OCI-LY3 (cell line): ENCODE measurements at regions not wholly inside any gene's neighbourhood (a gene's known extent, or its start where the extent isn't known, plus 50 kb on each side); places are given as distances from the start of the nearest gene placed in this dataset.

Experiments
- H2AFZ ChIP-seq: fragments of 200-600, 300-600 bp; shearing (Covaris generic); 2 replicates; pipeline ENCODE4 v1.6.0; 2014; ENCODE audit warnings: antibody characterized with exemption, low read depth, low read length
- H3K27ac ChIP-seq: fragments of 200-600, 300-600 bp; sonication (generic); 2 replicates; pipeline ENCODE4 v1.5.1; 2014; ENCODE audit warnings: mild to moderate bottlenecking, low read length, moderate library complexity, mixed read lengths
- H3K27me3 ChIP-seq: fragments of 200-600, 300-600 bp; sonication (generic); 2 replicates; pipeline ENCODE4 v1.6.1; 2014; ENCODE audit warnings: low read depth, low read length, mixed read lengths
- H3K36me3 ChIP-seq: fragments of 200-600, 300-600 bp; sonication (generic); replicated peaks from 2 replicates; pipeline ENCODE3; 2014; ENCODE audit warnings: low read depth, low read length, mixed read lengths
- H3K4me1 ChIP-seq: fragments of 300-600, 200-600 bp; sonication (generic); 2 replicates; pipeline ENCODE4 v1.6.1; 2014; ENCODE audit warnings: low read length, mixed read lengths
- H3K4me2 ChIP-seq: fragments of 200-600, 300-600 bp; sonication (generic); 2 replicates; pipeline ENCODE4 v1.6.1; 2014; ENCODE audit warnings: low read length, mixed read lengths
- H3K4me3 ChIP-seq: fragments of 300-600, 200-600 bp; sonication (generic); 2 replicates; pipeline ENCODE4 v1.5.1; 2014; ENCODE audit warnings: antibody characterized with exemption, mild to moderate bottlenecking, low read length, moderate library complexity
- H3K79me2 ChIP-seq: fragments of 300-600, 200-600 bp; shearing (Covaris generic); 2 replicates; pipeline ENCODE4 v1.6.1; 2014; ENCODE audit warnings: mild to moderate bottlenecking, low read length, mixed read lengths
- H3K9ac ChIP-seq: fragments of 300-600, 200-600 bp; shearing (Covaris generic); 2 replicates; pipeline ENCODE4 v1.6.0; 2014; ENCODE audit warnings: mild to moderate bottlenecking, low read length, moderate library complexity
- H3K9me3 ChIP-seq: fragments of 200-600, 300-600 bp; shearing (Covaris generic); 2 replicates; pipeline ENCODE4 v1.6.1; 2014; ENCODE audit warnings: low read length, mixed read lengths; ENCODE audit not compliant: insufficient read depth
- H4K20me1 ChIP-seq: fragments of 200-600, 300-600 bp; sonication (generic); 2 replicates; pipeline ENCODE4 v1.6.1; 2016; ENCODE audit warnings: low read length, mixed read lengths; ENCODE audit not compliant: insufficient read depth
- CTCF ChIP-seq: fragments of 200-600, 300-600 bp; sonication (generic); IDR thresholded peaks from 2 replicates; pipeline ENCODE4 v1.5.1; 2014; ENCODE audit warnings: antibody characterized with exemption, low read length, low read depth
- EZH2phosphoT487 ChIP-seq: fragments of 200-600 bp; shearing (Covaris generic); IDR thresholded peaks from 2 replicates; pipeline ENCODE4 v1.6.1; 2018; ENCODE audit warnings: antibody characterized with exemption, mixed run types, low read depth

DNA sequence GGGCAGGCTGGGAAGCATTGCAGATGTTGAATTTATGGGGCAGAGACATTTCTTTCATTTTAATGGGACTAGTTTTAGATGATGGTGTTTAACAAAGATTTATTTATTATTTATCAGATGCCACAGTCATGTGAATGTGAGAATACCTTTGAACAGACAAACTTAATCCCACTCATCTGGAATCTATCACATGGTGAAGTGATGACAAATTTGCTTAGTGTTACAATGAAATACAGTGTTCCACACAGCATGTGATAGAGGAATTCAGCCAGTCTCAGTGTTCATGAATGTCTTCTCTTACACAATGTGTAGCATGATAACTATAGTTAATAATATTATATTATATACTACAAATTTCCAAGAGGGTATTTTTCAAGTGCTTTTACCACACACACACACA is 1361.7 kb upstream of the B3GALT2 start:
- Histone ChIP-seq H4K20me1 (no peaks in the 10 kb centered on the region), H3K4me1 (no peaks in the 10 kb centered on the region), H3K36me3 (no peaks in the 10 kb centered on the region), H2AFZ (no peak overlapping the region), H3K4me3 (no peak overlapping the region), H3K9ac (no peak overlapping the region), H3K9me3 (no peaks in the 10 kb centered on the region), H3K27ac (no peak overlapping the region), H3K4me2 (no peak overlapping the region), H3K27me3 (no peaks in the 10 kb centered on the region), H3K79me2 (no peaks in the 10 kb centered on the region)
- TF ChIP-seq CTCF = no peak
- no peak for TF ChIP-seq EZH2phosphoT487

GRCh38 chr1:194544012-194544411 is 1357.6 kb upstream of the B3GALT2 start:
- Histone ChIP-seq H3K9me3 (no peaks in the 10 kb centered on the region), H4K20me1 (no peaks in the 10 kb centered on the region), H3K27me3 (no peaks in the 10 kb centered on the region), H3K4me3 (no peak overlapping the region), H3K27ac (no peak overlapping the region), H2AFZ (no peak overlapping the region), H3K36me3 (no peaks in the 10 kb centered on the region), H3K4me1 (no peaks in the 10 kb centered on the region), H3K4me2 (no peak overlapping the region), H3K79me2 (no peaks in the 10 kb centered on the region), H3K9ac (no peak overlapping the region)
- no peak for TF ChIP-seq CTCF
- no peak for TF ChIP-seq EZH2phosphoT487

DNA sequence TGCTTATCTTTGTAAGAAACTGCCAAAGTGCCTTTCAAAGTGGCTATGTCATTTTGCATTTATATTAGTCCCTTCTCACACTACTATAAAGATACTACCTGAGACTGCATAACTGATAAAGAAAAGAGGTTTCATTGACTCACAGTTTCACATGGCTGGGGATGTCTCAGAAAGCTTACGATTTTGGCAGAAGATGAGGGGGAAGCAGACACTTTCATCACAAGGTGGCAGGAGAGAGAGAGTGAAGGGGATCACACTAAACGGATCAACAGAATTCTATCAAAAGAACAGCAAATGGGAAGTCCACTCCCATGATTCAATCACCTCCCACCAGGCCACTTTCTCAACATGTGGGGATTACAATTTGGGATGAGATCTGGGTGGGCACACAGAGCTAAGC is 1352.0 kb upstream of the B3GALT2 start:
- Histone ChIP-seq H2AFZ (no peak overlapping the region), H3K4me2 (no peak overlapping the region), H3K9ac (no peak overlapping the region), H3K79me2 (no peaks in the 10 kb centered on the region), H3K4me1 (no peaks in the 10 kb centered on the region), H3K4me3 (no peak overlapping the region), H3K27me3 (no peaks in the 10 kb centered on the region), H4K20me1 (no peaks in the 10 kb centered on the region), H3K27ac (no peak overlapping the region), H3K36me3 (no peaks in the 10 kb centered on the region), H3K9me3 (no peaks in the 10 kb centered on the region)
- TF ChIP-seq CTCF (peak; percentile 49), EZH2phosphoT487 (no peak)

DNA sequence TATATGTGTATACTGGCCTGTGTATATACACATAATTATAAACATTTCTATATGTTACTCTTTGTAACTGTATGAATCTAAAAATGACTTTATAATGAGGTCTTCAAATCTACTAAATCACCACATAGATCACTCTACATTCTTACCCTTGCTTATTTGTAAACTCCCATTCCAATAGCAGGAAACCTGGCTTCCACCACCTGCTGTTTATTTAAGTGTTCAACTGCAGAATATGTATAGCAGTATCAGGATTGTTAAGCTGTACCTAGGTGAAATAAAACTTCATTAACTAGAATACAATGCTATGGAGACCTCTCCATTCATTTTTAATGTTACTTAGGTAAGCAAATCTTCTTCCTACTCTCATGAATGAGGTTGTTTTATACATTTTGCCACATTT is 1351.1 kb upstream of the B3GALT2 start:
- Histone ChIP-seq H3K9me3 (no peaks in the 10 kb centered on the region), H3K4me1 (no peaks in the 10 kb centered on the region), H3K79me2 (no peaks in the 10 kb centered on the region), H2AFZ (no peak overlapping the region), H4K20me1 (no peaks in the 10 kb centered on the region), H3K27me3 (no peaks in the 10 kb centered on the region), H3K27ac (no peak overlapping the region), H3K36me3 (no peaks in the 10 kb centered on the region), H3K9ac (no peak overlapping the region), H3K4me2 (no peak overlapping the region), H3K4me3 (no peak overlapping the region)
- TF ChIP-seq EZH2phosphoT487 (no peak), CTCF (no peak)
